WERI-Rb-1 (cell line): ENCODE measurements at regions not wholly inside any gene's neighbourhood (a gene's known extent, or its start where the extent isn't known, plus 50 kb on each side); places are given as distances from the start of the nearest gene placed in this dataset.
"Not testable (repeated sequence)": the region's sequence is repeated elsewhere in the genome, so short reads cannot be mapped to it uniquely, and the experiment has no call there.

ENCODE experiments used
- DNase-seq: peaks from one replicate; pipeline ENCODE4 v3.0.0-alpha.2; 2020
- H3K27ac ChIP-seq: fragments of 250-450 bp; sonication (Bioruptor Pico); 2 replicates; pipeline ENCODE4 v1.5.1; 2020; ENCODE audit warnings: mild to moderate bottlenecking, moderate library complexity
- H3K27me3 ChIP-seq: fragments of 250-450 bp; sonication (Bioruptor Pico); 2 replicates; pipeline ENCODE4 v1.5.1; 2021; ENCODE audit warnings: mild to moderate bottlenecking, low read depth, moderate library complexity; ENCODE audit not compliant: insufficient read depth, severe bottlenecking
- H3K36me3 ChIP-seq: fragments of 250-450 bp; sonication (Bioruptor Pico); 2 replicates; pipeline ENCODE4 v1.5.1; 2020; ENCODE audit warnings: mild to moderate bottlenecking, moderate library complexity
- H3K4me3 ChIP-seq: 2 replicates; pipeline ENCODE4 v1.5.1; 2011; ENCODE audit warnings: low read depth, mild to moderate bottlenecking, control low read depth, low read length
- H3K9me3 ChIP-seq: fragments of 250-450 bp; sonication (Bioruptor Pico); 2 replicates; pipeline ENCODE4 v1.5.1; 2021; ENCODE audit warnings: mild to moderate bottlenecking, moderate library complexity; ENCODE audit not compliant: severe bottlenecking
- CTCF ChIP-seq: IDR thresholded peaks from 2 replicates; pipeline ENCODE4 v1.5.1; 2011; ENCODE audit warnings: low read depth, mild to moderate bottlenecking, control low read depth, inconsistent platforms, low read length

- no peak overlapping the region for H3K27ac ChIP-seq
- TF ChIP-seq CTCF, result no peak
- H3K36me3 ChIP-seq, result no peaks in the 10 kb centered on the region
- H3K27me3 ChIP-seq, result no peaks in the 10 kb centered on the region
- H3K9me3 ChIP-seq, result no peaks in the 10 kb centered on the region
- no peak overlapping the region for H3K4me3 ChIP-seq
- no peak for DNase-seq
These were observed 287.0 kb upstream of the SEMA6A start for GRCh38 chr5:116861666-116862065.

- no peaks in the 10 kb centered on the region for H3K36me3 ChIP-seq
- H3K9me3 ChIP-seq, result no peaks in the 10 kb centered on the region
- H3K27ac ChIP-seq, result no peak overlapping the region
- DNase-seq, result no peak
- no peak overlapping the region for H3K4me3 ChIP-seq
- TF ChIP-seq CTCF, result no peak
- H3K27me3 ChIP-seq, result no peaks in the 10 kb centered on the region
These were observed 286.5 kb upstream of the SEMA6A start for GRCh38 chr5:116861097-116861496.

- no peak for DNase-seq
- Histone ChIP-seq H3K27me3 (no peaks in the 10 kb centered on the region), H3K27ac (no peak overlapping the region), H3K9me3 (no peaks in the 10 kb centered on the region), H3K36me3 (no peaks in the 10 kb centered on the region), H3K4me3 (no peak overlapping the region)
- TF ChIP-seq CTCF, result no peak
These were observed 285.2 kb upstream of the SEMA6A start for GRCh38 chr5:116859666-116860320.

- Histone ChIP-seq H3K27ac (no peak overlapping the region), H3K36me3 (no peaks in the 10 kb centered on the region)
- TF ChIP-seq CTCF, result no peak
These were observed 284.2 kb upstream of the SEMA6A start for GRCh38 chr5:116858705-116859333.

GRCh38 chr5:116858020-116858419 is 283.4 kb upstream of the SEMA6A start:
- H3K27me3 ChIP-seq, H3K4me3 ChIP-seq, H3K36me3 ChIP-seq, DNase-seq, H3K27ac ChIP-seq, H3K9me3 ChIP-seq: not testable (repeated sequence)

More at GRCh38 chr5:116858705-116859333, 284.2 kb upstream of the SEMA6A start:
- H3K9me3 ChIP-seq, result no peaks in the 10 kb centered on the region
- no peak for DNase-seq
- H3K27me3 ChIP-seq, result no peaks in the 10 kb centered on the region
- H3K4me3 ChIP-seq, result no peak overlapping the region

GRCh38 chr5:116856271-116856670 is 281.6 kb upstream of the SEMA6A start:
- Histone ChIP-seq H3K9me3 (no peaks in the 10 kb centered on the region), H3K27ac (no peak overlapping the region)

More at GRCh38 chr5:116856271-116856670, 281.6 kb upstream of the SEMA6A start:
- DNase-seq, result no peak
- no peaks in the 10 kb centered on the region for H3K27me3 ChIP-seq
- TF ChIP-seq CTCF, result no peak
- no peak overlapping the region for H3K4me3 ChIP-seq
- H3K36me3 ChIP-seq, result no peaks in the 10 kb centered on the region
